ENCODE measurements at regions not wholly inside any gene's neighbourhood (a gene's known extent, or its start where the extent isn't known, plus 50 kb on each side); places are given as distances from the start of the nearest gene placed in this dataset.

DNA sequence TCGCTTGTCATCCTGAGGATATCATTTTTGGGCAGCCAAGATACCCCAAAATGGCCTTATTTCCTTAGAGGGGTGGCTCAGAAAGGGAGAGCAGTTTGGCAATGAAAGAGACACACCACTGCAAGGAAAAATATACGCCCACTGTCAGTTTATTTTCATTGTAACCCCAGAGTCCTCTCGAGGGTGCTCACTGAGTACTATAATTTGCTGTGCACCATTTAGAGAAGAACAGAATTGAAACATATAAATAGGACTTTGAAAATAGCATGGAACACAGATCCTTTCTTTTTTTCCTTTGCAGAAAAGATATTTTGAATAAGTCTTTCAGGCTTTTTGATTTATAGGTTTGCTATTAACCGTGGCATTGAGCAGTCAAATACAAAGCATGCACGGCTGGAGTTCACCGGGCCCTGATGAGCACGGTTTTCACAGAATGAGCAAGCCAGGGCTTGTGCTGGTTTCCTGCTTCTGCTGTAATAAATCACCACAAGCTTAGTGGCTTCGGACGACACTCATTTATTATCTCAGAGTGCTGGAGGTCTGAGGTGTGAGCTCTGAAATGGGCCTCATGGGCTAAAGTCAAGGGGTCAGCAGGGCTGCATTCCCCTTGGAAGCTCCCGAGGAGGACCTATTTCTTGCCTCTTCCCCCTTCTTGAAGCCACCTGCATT, 152.3 kb downstream of the ZNF664 start:
- Histone ChIP-seq H3K9me2 (ENCODE audit: low read depth, low read length) (no peaks in the 10 kb centered on the region), H3K4me1 (ENCODE audit: insufficient read depth, low read length, severe bottlenecking) (no peaks in the 10 kb centered on the region), H3K4me2 (ENCODE audit: low read length) (no peak overlapping the region), H3K9ac (ENCODE audit: low read length) (no peak overlapping the region), H3K36me3 (ENCODE audit: insufficient read depth, low read length) (no peaks in the 10 kb centered on the region), H3K79me2 (ENCODE audit: insufficient read depth, low read length) (no peaks in the 10 kb centered on the region), H3K27ac (ENCODE audit: low read depth, low read length, poor library complexity, severe bottlenecking) (no peak overlapping the region), H2AFZ (ENCODE audit: low read length) (no peak overlapping the region), H3F3A (ENCODE audit: insufficient read depth, low read length) (no peaks in the 10 kb centered on the region), H3K4me3 (ENCODE audit: low read depth, low read length, poor library complexity, severe bottlenecking) (no peak overlapping the region), H4K20me1 (ENCODE audit: insufficient read depth, low read length) (no peaks in the 10 kb centered on the region), H3K9me3 (ENCODE audit: low read length) (no peaks in the 10 kb centered on the region), H3K27me3 (ENCODE audit: insufficient read depth, low read length) (no peaks in the 10 kb centered on the region)
- TF ChIP-seq EZH2 (IDR thresholded peaks at IDR 0.05; ENCODE audit: borderline replicate concordance, low read length): no peak
- TF ChIP-seq, protein P1, sequence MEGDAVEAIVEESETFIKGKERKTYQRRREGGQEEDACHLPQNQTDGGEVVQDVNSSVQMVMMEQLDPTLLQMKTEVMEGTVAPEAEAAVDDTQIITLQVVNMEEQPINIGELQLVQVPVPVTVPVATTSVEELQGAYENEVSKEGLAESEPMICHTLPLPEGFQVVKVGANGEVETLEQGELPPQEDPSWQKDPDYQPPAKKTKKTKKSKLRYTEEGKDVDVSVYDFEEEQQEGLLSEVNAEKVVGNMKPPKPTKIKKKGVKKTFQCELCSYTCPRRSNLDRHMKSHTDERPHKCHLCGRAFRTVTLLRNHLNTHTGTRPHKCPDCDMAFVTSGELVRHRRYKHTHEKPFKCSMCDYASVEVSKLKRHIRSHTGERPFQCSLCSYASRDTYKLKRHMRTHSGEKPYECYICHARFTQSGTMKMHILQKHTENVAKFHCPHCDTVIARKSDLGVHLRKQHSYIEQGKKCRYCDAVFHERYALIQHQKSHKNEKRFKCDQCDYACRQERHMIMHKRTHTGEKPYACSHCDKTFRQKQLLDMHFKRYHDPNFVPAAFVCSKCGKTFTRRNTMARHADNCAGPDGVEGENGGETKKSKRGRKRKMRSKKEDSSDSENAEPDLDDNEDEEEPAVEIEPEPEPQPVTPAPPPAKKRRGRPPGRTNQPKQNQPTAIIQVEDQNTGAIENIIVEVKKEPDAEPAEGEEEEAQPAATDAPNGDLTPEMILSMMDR (IDR thresholded peaks at IDR 0.05; ENCODE audit: low read length): no peak

DNA sequence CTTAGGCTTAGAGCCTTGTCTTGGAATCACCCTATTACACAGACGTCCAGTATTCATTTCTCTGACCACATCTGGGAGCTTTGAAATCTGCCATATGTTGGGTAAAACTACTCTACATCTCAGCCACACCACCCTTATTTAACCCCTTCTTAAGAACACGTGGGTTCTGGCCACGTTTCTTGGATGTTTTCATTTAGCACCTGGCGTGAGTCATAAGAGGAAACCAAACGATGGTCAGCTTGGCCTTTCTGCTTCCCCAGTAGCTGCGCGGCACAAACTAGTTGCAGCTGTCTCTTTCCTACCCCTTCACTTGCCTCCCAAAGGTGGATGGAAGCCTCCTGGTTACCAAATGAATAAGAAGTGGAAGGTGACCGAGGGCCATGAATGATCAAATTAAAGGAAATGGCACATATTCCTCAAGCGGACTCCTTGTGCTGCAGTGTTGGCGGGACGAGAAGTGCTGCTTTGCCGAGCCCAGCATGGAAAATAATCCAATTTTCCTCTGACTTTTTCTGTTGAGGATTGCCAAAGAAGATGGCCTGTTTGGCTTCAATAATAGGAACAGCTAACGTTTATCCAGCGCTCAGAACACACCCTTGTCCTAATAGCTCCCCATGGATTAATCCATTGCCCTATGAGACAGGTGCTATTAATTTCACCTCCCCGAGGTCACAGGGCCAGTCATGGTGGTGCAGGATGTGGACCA, 154.1 kb downstream of the ZNF664 start:
- Histone ChIP-seq H2AFZ (ENCODE audit: low read length) (no peak overlapping the region), H3K27me3 (ENCODE audit: insufficient read depth, low read length) (no peaks in the 10 kb centered on the region), H3K27ac (ENCODE audit: low read depth, low read length, poor library complexity, severe bottlenecking) (no peak overlapping the region), H3K9me3 (ENCODE audit: low read length) (no peaks in the 10 kb centered on the region), H3K36me3 (ENCODE audit: insufficient read depth, low read length) (no peaks in the 10 kb centered on the region), H3F3A (ENCODE audit: insufficient read depth, low read length) (no peaks in the 10 kb centered on the region), H3K4me3 (ENCODE audit: low read depth, low read length, poor library complexity, severe bottlenecking) (no peak overlapping the region), H3K4me2 (ENCODE audit: low read length) (no peak overlapping the region), H3K4me1 (ENCODE audit: insufficient read depth, low read length, severe bottlenecking) (no peaks in the 10 kb centered on the region), H4K20me1 (ENCODE audit: insufficient read depth, low read length) (no peaks in the 10 kb centered on the region), H3K79me2 (ENCODE audit: insufficient read depth, low read length) (no peaks in the 10 kb centered on the region), H3K9ac (ENCODE audit: low read length) (no peak overlapping the region), H3K9me2 (ENCODE audit: low read depth, low read length) (no peaks in the 10 kb centered on the region)
- TF ChIP-seq, protein P1 (IDR thresholded peaks at IDR 0.05; ENCODE audit: low read length): no peak
- no peak for TF ChIP-seq EZH2 (IDR thresholded peaks at IDR 0.05; ENCODE audit: borderline replicate concordance, low read length)

DNA sequence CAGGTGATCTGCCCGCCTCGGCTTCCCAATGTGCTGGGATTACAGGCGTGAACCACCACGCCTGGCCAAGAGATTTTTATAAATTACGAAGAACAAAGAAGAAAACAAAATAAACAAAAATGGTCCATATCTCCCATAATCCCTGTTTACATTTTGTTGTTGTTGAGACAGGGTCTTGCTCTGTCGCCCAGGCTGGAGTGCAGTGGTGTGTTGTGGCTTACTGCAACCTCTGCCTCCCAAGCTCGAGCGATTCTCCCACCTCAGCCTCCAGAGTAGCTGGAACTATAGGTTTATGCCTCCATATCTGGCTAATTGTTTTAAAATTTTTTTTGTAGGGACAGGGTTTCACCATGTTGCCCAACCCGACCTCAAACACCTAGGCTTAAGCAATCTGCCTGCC, 156.1 kb downstream of the ZNF664 start:
- H3K27ac ChIP-seq (ENCODE audit: low read depth, low read length, poor library complexity, severe bottlenecking): no peak overlapping the region
- no peaks in the 10 kb centered on the region for H4K20me1 ChIP-seq (ENCODE audit: insufficient read depth, low read length)
- no peak overlapping the region for H2AFZ ChIP-seq (ENCODE audit: low read length)
- H3K9ac ChIP-seq (ENCODE audit: low read length): no peak overlapping the region
- no peaks in the 10 kb centered on the region for H3K36me3 ChIP-seq (ENCODE audit: insufficient read depth, low read length)
- H3K27me3 ChIP-seq (ENCODE audit: insufficient read depth, low read length): no peaks in the 10 kb centered on the region
- H3K9me2 ChIP-seq (ENCODE audit: low read depth, low read length): no peaks in the 10 kb centered on the region
- H3K79me2 ChIP-seq (ENCODE audit: insufficient read depth, low read length): no peaks in the 10 kb centered on the region
- H3K4me3 ChIP-seq (ENCODE audit: low read depth, low read length, poor library complexity, severe bottlenecking): no peak overlapping the region
- no peak for TF ChIP-seq EZH2 (IDR thresholded peaks at IDR 0.05; ENCODE audit: borderline replicate concordance, low read length)
- TF ChIP-seq, protein P1 (IDR thresholded peaks at IDR 0.05; ENCODE audit: low read length): no peak
- H3K9me3 ChIP-seq (ENCODE audit: low read length): no peaks in the 10 kb centered on the region
- no peaks in the 10 kb centered on the region for H3K4me1 ChIP-seq (ENCODE audit: insufficient read depth, low read length, severe bottlenecking)
- H3F3A ChIP-seq (ENCODE audit: insufficient read depth, low read length): no peaks in the 10 kb centered on the region
- H3K4me2 ChIP-seq (ENCODE audit: low read length): no peak overlapping the region
